PC-9 (cell line): ENCODE measurements at regions not wholly inside any gene's neighbourhood (a gene's known extent, or its start where the extent isn't known, plus 50 kb on each side); places are given as distances from the start of the nearest gene placed in this dataset.

Source experiments
- BruUV-seq: library from RNA; stranded (reverse); fragments of 400-500 nt; replicated peaks from 2 replicates; lab custom pipeline; 2021; lab: Mats Ljungman, UMichigan
- CTCF ChIA-PET: fragments of 300-600 bp; sonication (Branson Sonifier 250); formaldehyde crosslinking; loops from one replicate; lab custom pipeline; 2022; ENCODE audit warnings: antibody characterized with exemption; lab: Charles Lee
- POLR2A ChIA-PET: fragments of 300-600 bp; sonication (Branson Sonifier 250); formaldehyde crosslinking; loops from one replicate; lab custom pipeline; 2022; ENCODE audit warnings: antibody characterized with exemption; ENCODE audit not compliant: unreplicated experiment; lab: Charles Lee
- DNase-seq, 2 experiments: peaks; one replicate each; pipeline versions ENCODE4 v3.0.0 to v3.0.0-alpha.2; 2015 to 2022; ENCODE audit warnings: mixed read lengths in 1 of 2
- H2AFZ ChIP-seq: fragments of 200-600 bp; sonication (generic); 2 replicates; pipeline ENCODE4 v1.8.1; 2017; ENCODE audit warnings: antibody characterized with exemption
- H3F3A ChIP-seq: fragments of 200-600 bp; sonication (generic); 2 replicates; pipeline ENCODE4 v1.8.1; 2017; ENCODE audit warnings: antibody characterized with exemption, mild to moderate bottlenecking, low read depth; ENCODE audit not compliant: insufficient read depth
- H3K27ac ChIP-seq: fragments of 200-600 bp; sonication (generic); 2 replicates; pipeline ENCODE4 v1.6.1; 2016; ENCODE audit warnings: mixed run types
- H3K27me3 ChIP-seq: fragments of 200-600 bp; sonication (generic); 2 replicates; pipeline ENCODE4 v1.6.1; 2016; ENCODE audit warnings: low read depth, mixed run types; ENCODE audit not compliant: insufficient read depth
- H3K36me3 ChIP-seq: fragments of 200-600 bp; sonication (generic); 2 replicates; pipeline ENCODE4 v1.6.1; 2016; ENCODE audit warnings: low read depth, mixed run types
- H3K4me1 ChIP-seq: fragments of 200-600 bp; sonication (generic); replicated peaks from 2 replicates; pipeline ENCODE4 v1.6.1; 2016; ENCODE audit warnings: mixed run types; ENCODE audit not compliant: insufficient read depth
- H3K4me2 ChIP-seq: fragments of 200-600 bp; sonication (generic); 2 replicates; pipeline ENCODE4 v1.6.1; 2017; ENCODE audit warnings: mixed run types
- H3K4me3 ChIP-seq: fragments of 200-600 bp; sonication (generic); 2 replicates; pipeline ENCODE4 v1.6.1; 2016; ENCODE audit warnings: mixed run types
- H3K79me2 ChIP-seq: fragments of 200-600 bp; sonication (generic); 2 replicates; pipeline ENCODE4 v1.6.1; 2017; ENCODE audit warnings: low read depth, mixed run types
- H3K9me2 ChIP-seq: fragments of 200-600 bp; sonication (generic); 2 replicates; pipeline ENCODE4 v1.8.1; 2017; ENCODE audit warnings: mild to moderate bottlenecking; ENCODE audit not compliant: insufficient read depth
- H3K9me3 ChIP-seq: fragments of 200-600 bp; sonication (generic); 2 replicates; pipeline ENCODE4 v1.8.1; 2016; ENCODE audit warnings: low read depth; ENCODE audit not compliant: insufficient read depth
- H4K20me1 ChIP-seq: fragments of 200-600 bp; sonication (generic); 2 replicates; pipeline ENCODE4 v1.8.1; 2017; ENCODE audit not compliant: insufficient read depth
- EZH2 ChIP-seq: fragments of 200-600 bp; sonication (generic); IDR thresholded peaks from 2 replicates; pipeline ENCODE4 v1.8.0; 2017; ENCODE audit warnings: antibody characterized with exemption, low read depth
- intact Hi-C: fragments of 100-400 bp; cut with micrococcal nuclease; formaldehyde crosslinking; loops from one replicate; pipeline ENCODE4 v1.10.0; 2022; ENCODE audit not compliant: unreplicated experiment
- TF ChIP-seq, protein P1 (sequence below): fragments of 200-600 bp; sonication (generic); conservative IDR thresholded peaks from 2 replicates; pipeline ENCODE4 v1.6.1; 2017; ENCODE audit warnings: mixed run types, antibody characterized with exemption, mild to moderate bottlenecking, moderate library complexity

DNA sequence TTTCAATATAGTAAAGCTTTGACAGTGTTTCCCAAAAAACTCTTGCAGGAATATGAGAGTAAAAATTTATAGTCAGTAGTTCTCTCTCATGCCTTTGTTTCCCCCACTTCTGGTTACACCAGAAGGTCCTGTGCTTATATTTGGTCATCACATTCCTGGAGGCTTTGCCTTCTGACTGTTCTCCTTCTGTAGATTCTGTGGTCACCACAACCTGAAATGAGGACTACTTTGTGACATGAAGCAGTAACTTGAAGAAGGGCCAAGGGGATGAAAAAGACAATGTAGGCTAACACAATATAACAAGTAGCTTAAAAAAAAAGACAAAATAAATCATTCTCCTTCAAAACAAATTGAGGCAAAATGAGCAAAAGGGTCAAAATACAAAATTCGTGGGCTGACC, 366.2 kb upstream of the NR3C2 start:
- ChIA-PET POLR2A (interaction anchor here (0.6 kb wide), 1 partner anchor 12 kb away, joined by 3 read pairs; no protein-coding TSS in a partner anchor), CTCF (no interaction called here)
- no peaks in the 10 kb centered on the region for H3F3A ChIP-seq
- H2AFZ ChIP-seq, result no peak overlapping the region
- H3K4me3 ChIP-seq, result no peak overlapping the region
- H3K36me3 ChIP-seq, result no peaks in the 10 kb centered on the region
- BruUV-seq, result no TSS peak
- no peak overlapping the region for H3K4me2 ChIP-seq
- no peaks in the 10 kb centered on the region for H3K9me2 ChIP-seq
- no peaks in the 10 kb centered on the region for H3K79me2 ChIP-seq
- TF ChIP-seq EZH2, result no peak
- TF ChIP-seq, protein P1, sequence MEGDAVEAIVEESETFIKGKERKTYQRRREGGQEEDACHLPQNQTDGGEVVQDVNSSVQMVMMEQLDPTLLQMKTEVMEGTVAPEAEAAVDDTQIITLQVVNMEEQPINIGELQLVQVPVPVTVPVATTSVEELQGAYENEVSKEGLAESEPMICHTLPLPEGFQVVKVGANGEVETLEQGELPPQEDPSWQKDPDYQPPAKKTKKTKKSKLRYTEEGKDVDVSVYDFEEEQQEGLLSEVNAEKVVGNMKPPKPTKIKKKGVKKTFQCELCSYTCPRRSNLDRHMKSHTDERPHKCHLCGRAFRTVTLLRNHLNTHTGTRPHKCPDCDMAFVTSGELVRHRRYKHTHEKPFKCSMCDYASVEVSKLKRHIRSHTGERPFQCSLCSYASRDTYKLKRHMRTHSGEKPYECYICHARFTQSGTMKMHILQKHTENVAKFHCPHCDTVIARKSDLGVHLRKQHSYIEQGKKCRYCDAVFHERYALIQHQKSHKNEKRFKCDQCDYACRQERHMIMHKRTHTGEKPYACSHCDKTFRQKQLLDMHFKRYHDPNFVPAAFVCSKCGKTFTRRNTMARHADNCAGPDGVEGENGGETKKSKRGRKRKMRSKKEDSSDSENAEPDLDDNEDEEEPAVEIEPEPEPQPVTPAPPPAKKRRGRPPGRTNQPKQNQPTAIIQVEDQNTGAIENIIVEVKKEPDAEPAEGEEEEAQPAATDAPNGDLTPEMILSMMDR, result no peak
- no peak overlapping the region for H3K27ac ChIP-seq
- H3K27me3 ChIP-seq, result no peaks in the 10 kb centered on the region
- no peaks in the 10 kb centered on the region for H4K20me1 ChIP-seq
- no peaks in the 10 kb centered on the region for H3K4me1 ChIP-seq
- intact Hi-C loops, result no loop called here
- DNase-seq, result no peak
- no peaks in the 10 kb centered on the region for H3K9me3 ChIP-seq

DNA sequence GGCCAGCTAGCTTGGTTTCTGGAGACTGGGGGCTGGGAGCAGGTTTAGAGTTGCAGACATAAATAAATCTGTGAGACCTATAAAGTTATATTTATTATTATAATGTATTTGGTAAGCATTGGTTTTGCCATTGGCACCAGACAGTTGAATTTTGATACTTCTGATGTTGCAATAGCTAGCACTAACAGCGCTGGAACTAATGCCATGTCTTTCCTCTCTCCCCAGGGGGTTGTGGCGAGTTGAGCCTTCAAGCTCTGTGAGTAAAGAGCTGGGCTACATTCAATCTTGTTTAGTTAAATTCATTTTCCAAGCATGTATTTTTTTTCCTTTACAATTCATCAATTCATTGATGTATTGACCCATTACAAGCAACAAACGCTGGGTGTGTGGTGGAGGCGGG, 358.7 kb upstream of the NR3C2 start:
- Histone ChIP-seq H3K36me3 (no peaks in the 10 kb centered on the region), H3K79me2 (no peaks in the 10 kb centered on the region), H3K27ac (no peak overlapping the region), H3K9me2 (no peaks in the 10 kb centered on the region), H4K20me1 (no peaks in the 10 kb centered on the region), H3F3A (no peaks in the 10 kb centered on the region), H3K27me3 (no peaks in the 10 kb centered on the region), H3K4me3 (no peak overlapping the region), H3K4me1 (no peaks in the 10 kb centered on the region), H3K9me3 (0 out of 2 replicates have a peak, but pooled peaks cover 3% of the 10 kb centered on the region), H3K4me2 (no peak overlapping the region), H2AFZ (no peak overlapping the region)
- TF ChIP-seq EZH2, result no peak
- TF ChIP-seq, protein P1, result no peak
- no TSS peak for BruUV-seq
- ChIA-PET POLR2A (no interaction called here), CTCF (no interaction called here)
- intact Hi-C loops, result no loop called here
- DNase-seq, result no peak

DNA sequence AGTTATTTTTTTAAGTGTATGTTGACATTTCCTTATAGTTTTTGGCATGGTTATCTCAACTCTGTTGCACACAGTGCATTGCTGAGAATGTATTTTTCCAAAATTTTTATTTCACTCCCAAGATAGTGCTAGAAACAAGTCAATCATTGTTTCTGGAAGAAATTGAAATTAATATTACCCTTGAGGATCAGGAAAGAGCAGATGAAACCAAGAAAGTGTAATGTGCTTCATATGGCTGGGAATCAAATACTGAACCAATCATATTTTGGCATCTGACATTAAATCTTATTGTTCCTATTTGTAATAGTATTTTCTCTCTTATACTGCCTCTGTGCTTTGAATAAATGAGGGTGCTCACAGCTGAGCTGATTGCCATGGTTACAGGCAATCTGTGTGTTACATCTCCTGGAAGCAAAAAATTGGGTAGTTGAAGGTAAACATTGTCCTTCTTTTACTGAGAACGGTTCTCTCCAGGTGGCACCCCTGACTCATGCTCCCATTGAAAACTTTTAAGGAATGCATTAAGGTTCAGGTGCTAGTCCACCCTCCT, 358.2 kb upstream of the NR3C2 start:
- H3K27me3 ChIP-seq, result no peaks in the 10 kb centered on the region
- BruUV-seq, result no TSS peak
- 0 out of 2 replicates have a peak, but pooled peaks cover 3% of the 10 kb centered on the region for H3K9me3 ChIP-seq

More for the DNA sequence above, 358.2 kb upstream of the NR3C2 start:
- H3K9me2 ChIP-seq, result no peaks in the 10 kb centered on the region
- no peak overlapping the region for H2AFZ ChIP-seq
- ChIA-PET POLR2A (no interaction called here), CTCF (no interaction called here)
- TF ChIP-seq EZH2, result no peak
- TF ChIP-seq, protein P1, result no peak
- H3K27ac ChIP-seq, result no peak overlapping the region
- no peak overlapping the region for H3K4me3 ChIP-seq
- no peak overlapping the region for H3K4me2 ChIP-seq
- no peaks in the 10 kb centered on the region for H3K79me2 ChIP-seq
- intact Hi-C loops, result no loop called here
- no peaks in the 10 kb centered on the region for H3F3A ChIP-seq
- H4K20me1 ChIP-seq, result no peaks in the 10 kb centered on the region
- DNase-seq, result no peak
- H3K36me3 ChIP-seq, result no peaks in the 10 kb centered on the region
- H3K4me1 ChIP-seq, result no peaks in the 10 kb centered on the region
